ENCODE measurements at regions not wholly inside any gene's neighbourhood (a gene's known extent, or its start where the extent isn't known, plus 50 kb on each side); places are given as distances from the start of the nearest gene placed in this dataset.

DNA sequence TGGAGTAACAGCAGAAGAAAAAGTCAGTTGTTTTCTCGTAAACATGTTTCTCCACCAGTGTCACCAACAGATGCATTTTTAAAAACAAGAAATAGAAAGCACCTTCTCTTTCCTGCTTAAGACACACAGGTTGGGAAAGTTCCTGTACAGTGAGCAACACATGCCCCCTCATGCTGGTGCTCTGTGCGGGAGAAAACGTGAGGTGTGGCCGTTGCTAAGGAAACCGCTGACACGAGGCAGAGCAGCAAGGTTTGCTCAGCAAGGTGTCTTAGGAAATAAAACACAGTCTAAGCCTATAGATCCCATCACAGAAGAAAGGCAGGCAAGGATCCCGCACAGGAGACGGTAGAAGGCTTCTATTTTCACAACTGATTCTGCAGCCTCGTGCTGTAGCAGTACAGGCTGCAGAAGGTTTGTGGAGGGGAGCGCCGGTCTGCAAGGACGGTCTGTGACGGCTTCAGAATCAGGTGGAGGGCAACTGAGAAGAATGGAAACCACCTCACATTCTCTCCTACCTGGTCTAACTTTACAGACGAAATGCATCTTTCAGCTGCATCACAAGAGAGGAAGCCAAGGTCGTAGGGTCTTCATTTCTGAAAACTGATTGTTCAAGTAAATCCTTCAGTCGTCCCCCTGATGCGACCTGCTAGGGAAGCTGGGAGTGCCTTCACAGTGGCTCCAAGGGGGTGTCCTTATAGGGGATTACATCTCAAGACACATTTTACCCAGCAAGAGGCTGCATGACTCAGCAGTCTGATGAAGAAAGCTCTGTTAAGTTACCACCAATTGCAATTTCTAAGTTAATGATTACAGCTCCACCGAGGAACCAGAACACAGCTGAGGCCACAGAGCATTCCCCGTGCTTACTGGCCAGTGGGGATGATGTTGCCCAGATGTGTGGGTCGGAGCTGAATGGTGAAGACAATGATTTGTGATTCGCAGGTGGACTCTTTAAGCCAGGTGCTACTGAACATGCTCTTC lies 150.7 kb upstream of the KLF14 start:
- CTCF ChIA-PET, result interaction anchor here (0.8 to 2.6 kb wide), 4 partner anchors 9 to 155 kb away, joined by 3 to 16 read pairs (median 3); no protein-coding TSS in a partner anchor

More for the DNA sequence above, 150.7 kb upstream of the KLF14 start:
- Histone ChIP-seq H3K27ac (ENCODE audit: low read length in 2 of 2) (no peak overlapping the region), H3K9ac (ENCODE audit: low read length) (no peak overlapping the region), H3K4me2 (replicated peaks; ENCODE audit: low read depth, low read length, poor library complexity, severe bottlenecking) (no peak overlapping the region), H4K20me1 (ENCODE audit: control insufficient read depth, insufficient read depth, low read length, poor library complexity, severe bottlenecking) (peaks cover 41% of the 10 kb centered on the region), H3K9me3 (ENCODE audit: control extremely low read depth in 1 of 3, control insufficient read depth in 2 of 3, insufficient read depth in 1 of 3, low read length in 2 of 3) (no peaks in the 10 kb centered on the region), H3K4me3 (ENCODE audit: control extremely low read depth in 1 of 5, extremely low read depth in 1 of 5, insufficient read depth in 1 of 5, low read depth in 2 of 5, low read length in 4 of 5) (peak overlapping the region in 1 of 5 experiments; percentile 22), H2AFZ (ENCODE audit: insufficient read depth, low read depth, low read length, poor library complexity, severe bottlenecking) (no peak overlapping the region), H3K79me2 (ENCODE audit: control insufficient read depth, insufficient read depth, low read length) (peaks cover 26% of the 10 kb centered on the region), H3K36me3 (replicated peaks in 1 of 2; ENCODE audit: control extremely low read depth in 1 of 2, control insufficient read depth in 1 of 2, extremely low read depth in 1 of 2, insufficient read depth in 2 of 2, low read length in 1 of 2) (peaks cover 10 to 75% of the 10 kb centered on the region in 2 experiments), H3K27me3 (replicated peaks in 1 of 4; ENCODE audit: control extremely low read depth in 1 of 4, control insufficient read depth in 3 of 4, insufficient read depth in 4 of 4, low read length in 3 of 4) (no peaks in the 10 kb centered on the region), H3K4me1 (ENCODE audit: control insufficient read depth in 2 of 2, insufficient read depth in 2 of 2, low read length in 2 of 2) (no peaks in the 10 kb centered on the region)
- H3K27me3 Mint-ChIP-seq, result no peaks in the 10 kb centered on the region
- 90% methylated on average over 19 of the region's 21 CpGs for WGBS (ENCODE audit: insufficient coverage)
- intact Hi-C loops (cut with micrococcal nuclease), result no loop called here
- no peak for ATAC-seq (ENCODE audit: low read depth)
- no peak for DNase-seq
- peaks cover 6% of the 10 kb centered on the region for H3K4me1 Mint-ChIP-seq
- no peak overlapping the region for H3K4me3 Mint-ChIP-seq
- POLR2A ChIA-PET, result no interaction called here
- H3K9me3 Mint-ChIP-seq (ENCODE audit: insufficient read depth), result no peaks in the 10 kb centered on the region
- peak overlapping the region; percentile 56 for H3K27ac Mint-ChIP-seq
- TF ChIP-seq EZH2 (IDR thresholded peaks at IDR 0.05; ENCODE audit: borderline replicate concordance, insufficient read depth, low read depth, low read length, poor library complexity, severe bottlenecking), result no peak
- TF ChIP-seq, protein P1, sequence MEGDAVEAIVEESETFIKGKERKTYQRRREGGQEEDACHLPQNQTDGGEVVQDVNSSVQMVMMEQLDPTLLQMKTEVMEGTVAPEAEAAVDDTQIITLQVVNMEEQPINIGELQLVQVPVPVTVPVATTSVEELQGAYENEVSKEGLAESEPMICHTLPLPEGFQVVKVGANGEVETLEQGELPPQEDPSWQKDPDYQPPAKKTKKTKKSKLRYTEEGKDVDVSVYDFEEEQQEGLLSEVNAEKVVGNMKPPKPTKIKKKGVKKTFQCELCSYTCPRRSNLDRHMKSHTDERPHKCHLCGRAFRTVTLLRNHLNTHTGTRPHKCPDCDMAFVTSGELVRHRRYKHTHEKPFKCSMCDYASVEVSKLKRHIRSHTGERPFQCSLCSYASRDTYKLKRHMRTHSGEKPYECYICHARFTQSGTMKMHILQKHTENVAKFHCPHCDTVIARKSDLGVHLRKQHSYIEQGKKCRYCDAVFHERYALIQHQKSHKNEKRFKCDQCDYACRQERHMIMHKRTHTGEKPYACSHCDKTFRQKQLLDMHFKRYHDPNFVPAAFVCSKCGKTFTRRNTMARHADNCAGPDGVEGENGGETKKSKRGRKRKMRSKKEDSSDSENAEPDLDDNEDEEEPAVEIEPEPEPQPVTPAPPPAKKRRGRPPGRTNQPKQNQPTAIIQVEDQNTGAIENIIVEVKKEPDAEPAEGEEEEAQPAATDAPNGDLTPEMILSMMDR (IDR thresholded peaks at IDR 0.05), result no peak

Data from B cell (primary cell).